ENCODE measurements at regions not wholly inside any gene's neighbourhood (a gene's known extent, or its start where the extent isn't known, plus 50 kb on each side); places are given as distances from the start of the nearest gene placed in this dataset.

DNA sequence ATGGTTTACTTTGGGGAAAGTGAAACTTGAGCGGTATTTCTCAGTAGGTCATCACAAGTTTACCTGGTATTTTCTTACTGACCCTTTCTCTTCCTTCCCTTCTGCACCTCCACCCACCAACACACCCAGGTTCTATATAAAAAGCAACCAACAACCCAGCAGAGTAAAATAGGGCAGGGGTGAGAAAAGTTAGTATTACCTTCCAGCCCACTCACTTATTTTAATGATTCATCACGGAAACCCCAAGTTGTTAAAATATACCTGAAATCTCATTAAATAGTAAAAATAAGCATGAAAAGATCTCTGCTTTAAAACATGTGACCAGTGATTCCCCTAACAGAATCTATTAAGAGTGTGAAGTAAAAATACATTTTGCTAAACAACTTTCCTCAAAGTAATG is 306.1 kb downstream of the ZEB2 start:
- no peaks in the 10 kb centered on the region; the same call in 1 of the 2 replicates for H3K36me3 ChIP-seq (ENCODE audit: low read length)
- no peak overlapping the region for H3K27ac ChIP-seq (ENCODE audit: low read depth, low read length)
- peak overlapping the region; percentile 52 for H3K4me2 ChIP-seq (ENCODE audit: low read depth, low read length, poor library complexity, severe bottlenecking)
- H2AFZ ChIP-seq (ENCODE audit: low read depth, low read length, severe bottlenecking), result no peak overlapping the region
- TF ChIP-seq EZH2phosphoT487 (conservative IDR thresholded peaks at IDR 0.05; ENCODE audit: low read length), result no peak
- TF ChIP-seq, protein P1, sequence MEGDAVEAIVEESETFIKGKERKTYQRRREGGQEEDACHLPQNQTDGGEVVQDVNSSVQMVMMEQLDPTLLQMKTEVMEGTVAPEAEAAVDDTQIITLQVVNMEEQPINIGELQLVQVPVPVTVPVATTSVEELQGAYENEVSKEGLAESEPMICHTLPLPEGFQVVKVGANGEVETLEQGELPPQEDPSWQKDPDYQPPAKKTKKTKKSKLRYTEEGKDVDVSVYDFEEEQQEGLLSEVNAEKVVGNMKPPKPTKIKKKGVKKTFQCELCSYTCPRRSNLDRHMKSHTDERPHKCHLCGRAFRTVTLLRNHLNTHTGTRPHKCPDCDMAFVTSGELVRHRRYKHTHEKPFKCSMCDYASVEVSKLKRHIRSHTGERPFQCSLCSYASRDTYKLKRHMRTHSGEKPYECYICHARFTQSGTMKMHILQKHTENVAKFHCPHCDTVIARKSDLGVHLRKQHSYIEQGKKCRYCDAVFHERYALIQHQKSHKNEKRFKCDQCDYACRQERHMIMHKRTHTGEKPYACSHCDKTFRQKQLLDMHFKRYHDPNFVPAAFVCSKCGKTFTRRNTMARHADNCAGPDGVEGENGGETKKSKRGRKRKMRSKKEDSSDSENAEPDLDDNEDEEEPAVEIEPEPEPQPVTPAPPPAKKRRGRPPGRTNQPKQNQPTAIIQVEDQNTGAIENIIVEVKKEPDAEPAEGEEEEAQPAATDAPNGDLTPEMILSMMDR (IDR thresholded peaks at IDR 0.05; ENCODE audit: insufficient read depth, low read length, poor library complexity, severe bottlenecking), result no peak
- H3K9me3 ChIP-seq (ENCODE audit: insufficient read depth, low read length), result no peaks in the 10 kb centered on the region
- H3K9me2 ChIP-seq (replicated peaks; ENCODE audit: insufficient read depth, low read length), result no peaks in the 10 kb centered on the region
- no peaks in the 10 kb centered on the region for H3K79me2 ChIP-seq (ENCODE audit: insufficient read depth, low read length)
- H3K9ac ChIP-seq (ENCODE audit: low read length), result no peak overlapping the region
- no peaks in the 10 kb centered on the region for H4K20me1 ChIP-seq (ENCODE audit: low read depth, low read length)
- no peaks in the 10 kb centered on the region for H3K27me3 ChIP-seq (ENCODE audit: low read length)
- no peak overlapping the region for H3K4me3 ChIP-seq (ENCODE audit: insufficient read depth, low read length, poor library complexity, severe bottlenecking)
- no peaks in the 10 kb centered on the region for H3F3A ChIP-seq (ENCODE audit: insufficient read depth)

DNA sequence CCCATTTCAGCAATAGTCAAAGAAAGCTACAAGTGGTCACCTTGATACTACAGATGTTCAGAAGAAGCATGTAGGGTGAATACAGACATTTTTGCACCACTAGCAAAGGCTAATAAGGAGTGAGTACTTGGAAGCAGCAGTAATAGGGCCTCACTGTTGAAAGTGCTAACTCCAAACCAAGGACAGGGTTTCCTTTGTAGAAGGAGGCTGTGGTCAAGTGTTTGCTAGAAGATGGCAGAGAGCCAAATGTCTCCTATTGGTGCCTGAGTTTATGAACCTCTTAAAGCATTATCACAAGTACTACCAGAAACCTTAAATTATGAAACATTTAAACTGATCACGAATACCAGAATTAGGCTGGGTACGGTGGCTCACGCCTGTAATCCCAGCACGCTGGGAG is 308.1 kb downstream of the ZEB2 start:
- no peak overlapping the region for H3K9ac ChIP-seq (ENCODE audit: low read length)
- no peaks in the 10 kb centered on the region for H3K27me3 ChIP-seq (ENCODE audit: low read length)
- no peaks in the 10 kb centered on the region for H4K20me1 ChIP-seq (ENCODE audit: low read depth, low read length)
- H3K9me3 ChIP-seq (ENCODE audit: insufficient read depth, low read length), result no peaks in the 10 kb centered on the region
- H3K27ac ChIP-seq (ENCODE audit: low read depth, low read length), result no peak overlapping the region
- TF ChIP-seq EZH2phosphoT487 (conservative IDR thresholded peaks at IDR 0.05; ENCODE audit: low read length), result no peak
- TF ChIP-seq, protein P1 (IDR thresholded peaks at IDR 0.05; ENCODE audit: insufficient read depth, low read length, poor library complexity, severe bottlenecking), result no peak
- no peaks in the 10 kb centered on the region for H3K36me3 ChIP-seq (ENCODE audit: low read length)
- H3K4me2 ChIP-seq (ENCODE audit: low read depth, low read length, poor library complexity, severe bottlenecking), result no peak overlapping the region
- no peak overlapping the region for H3K4me3 ChIP-seq (ENCODE audit: insufficient read depth, low read length, poor library complexity, severe bottlenecking)
- H3F3A ChIP-seq (ENCODE audit: insufficient read depth), result no peaks in the 10 kb centered on the region
- no peak overlapping the region for H2AFZ ChIP-seq (ENCODE audit: low read depth, low read length, severe bottlenecking)
- no peaks in the 10 kb centered on the region for H3K9me2 ChIP-seq (replicated peaks; ENCODE audit: insufficient read depth, low read length)
- H3K79me2 ChIP-seq (ENCODE audit: insufficient read depth, low read length), result no peaks in the 10 kb centered on the region

DNA sequence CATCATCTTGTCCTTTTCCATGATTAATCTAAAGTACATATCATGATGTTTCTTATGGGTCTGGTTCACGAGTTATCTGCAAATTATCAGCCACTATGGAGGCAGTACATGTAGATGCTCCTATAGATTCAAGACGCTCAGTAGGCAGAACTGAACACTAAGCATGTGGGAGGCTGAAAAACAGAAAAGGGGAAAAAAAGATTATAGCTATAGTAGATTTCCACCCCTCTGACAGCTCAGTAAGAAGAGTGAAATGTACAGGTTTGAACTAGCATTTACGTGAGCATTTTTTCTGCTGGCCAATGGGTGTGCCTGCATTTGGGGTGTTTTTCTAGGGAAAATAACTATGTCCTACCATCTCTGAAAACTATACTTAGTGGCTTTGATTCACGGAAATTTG is 308.9 kb downstream of the ZEB2 start:
- Histone ChIP-seq H3K9me2 (replicated peaks; ENCODE audit: insufficient read depth, low read length) (no peaks in the 10 kb centered on the region), H3F3A (ENCODE audit: insufficient read depth) (no peaks in the 10 kb centered on the region), H3K79me2 (ENCODE audit: insufficient read depth, low read length) (no peaks in the 10 kb centered on the region), H3K36me3 (ENCODE audit: low read length) (no peaks in the 10 kb centered on the region), H2AFZ (ENCODE audit: low read depth, low read length, severe bottlenecking) (no peak overlapping the region), H4K20me1 (ENCODE audit: low read depth, low read length) (no peaks in the 10 kb centered on the region), H3K4me3 (ENCODE audit: insufficient read depth, low read length, poor library complexity, severe bottlenecking) (no peak overlapping the region), H3K9ac (ENCODE audit: low read length) (no peak overlapping the region), H3K27me3 (ENCODE audit: low read length) (no peaks in the 10 kb centered on the region), H3K27ac (ENCODE audit: low read depth, low read length) (no peak overlapping the region), H3K9me3 (ENCODE audit: insufficient read depth, low read length) (no peaks in the 10 kb centered on the region), H3K4me2 (ENCODE audit: low read depth, low read length, poor library complexity, severe bottlenecking) (no peak overlapping the region)
- TF ChIP-seq, protein P1 (IDR thresholded peaks at IDR 0.05; ENCODE audit: insufficient read depth, low read length, poor library complexity, severe bottlenecking), result no peak
- no peak for TF ChIP-seq EZH2phosphoT487 (conservative IDR thresholded peaks at IDR 0.05; ENCODE audit: low read length)

Measured in SU-DHL-6 (cell line).